ENCODE measurements at regions not wholly inside any gene's neighbourhood (a gene's known extent, or its start where the extent isn't known, plus 50 kb on each side); places are given as distances from the start of the nearest gene placed in this dataset.

DNA sequence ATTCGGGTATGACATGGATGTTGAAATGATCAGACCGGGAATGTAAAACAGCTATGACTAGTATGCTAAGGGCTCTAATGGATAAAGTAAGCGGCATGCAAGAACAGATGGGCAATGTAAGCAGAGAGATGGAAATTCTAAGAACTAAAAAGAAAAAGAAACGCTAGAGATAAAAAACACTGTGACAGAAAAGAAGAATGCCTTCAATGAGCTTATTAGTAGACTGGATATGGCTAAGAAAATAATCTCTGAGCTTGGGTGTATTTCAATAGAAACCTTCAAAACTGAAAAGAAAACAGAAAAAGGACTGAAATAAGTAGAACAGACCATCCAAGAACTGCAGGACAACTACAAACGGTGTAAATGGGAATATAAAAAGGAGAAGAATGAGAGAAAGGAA, 101.2 kb downstream of the HES1 start:
- DNase-seq, result no peak
- peaks cover 0 to 11% (median 5%) of the 10 kb centered on the region in 11 donors for H3K9me3 Mint-ChIP-seq
- ChIA-PET POLR2A (no interaction called here), CTCF (no interaction called here)
- Histone ChIP-seq H3K4me1 (ENCODE audit: control insufficient read depth in 2 of 2, insufficient read depth in 2 of 2, low read length in 2 of 2) (no peaks in the 10 kb centered on the region), H3K9me3 (ENCODE audit: control insufficient read depth in 2 of 3, low read length in 3 of 3) (no peaks in the 10 kb centered on the region), H3K4me3 (ENCODE audit: low read length) (no peak overlapping the region), H3K27ac (ENCODE audit: low read depth, low read length) (no peak overlapping the region), H3K36me3 (ENCODE audit: control insufficient read depth in 2 of 3, insufficient read depth in 3 of 3, low read length in 3 of 3) (no peaks in the 10 kb centered on the region), H3K27me3 (ENCODE audit: control insufficient read depth in 2 of 2, insufficient read depth in 2 of 2, low read length in 2 of 2) (no peaks in the 10 kb centered on the region)
- H3K27ac Mint-ChIP-seq, result no peak overlapping the region
- H3K27me3 Mint-ChIP-seq, result peaks cover 0 to 43% (median 5%) of the 10 kb centered on the region in 5 donors
- no peak overlapping the region for H3K4me3 Mint-ChIP-seq
- H3K4me1 Mint-ChIP-seq, result peaks cover 0 to 2% (median 0%) of the 10 kb centered on the region in 7 donors
- no peak for ATAC-seq
- peaks cover 0 to 7% (median 4%) of the 10 kb centered on the region in 5 donors for H3K36me3 Mint-ChIP-seq
- intact Hi-C loops (cut with micrococcal nuclease), result no loop called here

DNA sequence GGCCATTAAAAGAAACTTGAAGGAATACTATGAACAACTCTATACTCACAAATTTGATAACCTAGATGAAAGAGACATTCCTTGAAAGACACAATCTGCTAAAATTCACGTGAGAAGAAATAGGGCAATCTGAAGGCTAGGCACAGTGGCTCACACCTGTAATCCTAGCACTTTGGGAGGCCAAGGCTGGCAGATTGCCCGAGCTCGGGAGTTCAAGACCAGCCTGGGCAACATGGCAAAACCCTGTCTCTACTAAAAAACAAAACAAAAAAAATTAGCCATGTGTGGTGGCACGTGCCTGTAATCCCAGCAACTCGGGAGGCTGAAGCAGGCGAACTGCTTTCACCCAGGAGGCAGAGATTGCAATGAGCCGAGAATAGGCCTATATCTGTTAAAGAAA, 104.8 kb downstream of the HES1 start:
- H3K27ac Mint-ChIP-seq, result no peak overlapping the region
- intact Hi-C loops (cut with micrococcal nuclease), result no loop called here
- CTCF ChIA-PET, result no interaction called here
- H3K4me3 Mint-ChIP-seq, result no peak overlapping the region
- no peaks in the 10 kb centered on the region for H3K27me3 ChIP-seq (ENCODE audit: control insufficient read depth in 2 of 2, insufficient read depth in 2 of 2, low read length in 2 of 2)
- H3K4me1 Mint-ChIP-seq, result peaks cover 0 to 4% (median 0%) of the 10 kb centered on the region in 7 donors
- H3K4me3 ChIP-seq (ENCODE audit: low read length), result no peak overlapping the region
- no peaks in the 10 kb centered on the region for H3K9me3 ChIP-seq (ENCODE audit: control insufficient read depth in 2 of 3, low read length in 3 of 3)
- no peak for DNase-seq
- H3K36me3 ChIP-seq (ENCODE audit: control insufficient read depth in 2 of 3, insufficient read depth in 3 of 3, low read length in 3 of 3), result no peaks in the 10 kb centered on the region
- peaks cover 0 to 70% (median 5%) of the 10 kb centered on the region in 5 donors for H3K27me3 Mint-ChIP-seq
- POLR2A ChIA-PET, result no interaction called here
- H3K27ac ChIP-seq (ENCODE audit: low read depth, low read length), result no peak overlapping the region
- no peaks in the 10 kb centered on the region for H3K4me1 ChIP-seq (ENCODE audit: control insufficient read depth in 2 of 2, insufficient read depth in 2 of 2, low read length in 2 of 2)
- H3K36me3 Mint-ChIP-seq, result peaks cover 0 to 7% (median 4%) of the 10 kb centered on the region in 5 donors
- peaks cover 0 to 11% (median 5%) of the 10 kb centered on the region in 11 donors for H3K9me3 Mint-ChIP-seq
- no peak for ATAC-seq

DNA sequence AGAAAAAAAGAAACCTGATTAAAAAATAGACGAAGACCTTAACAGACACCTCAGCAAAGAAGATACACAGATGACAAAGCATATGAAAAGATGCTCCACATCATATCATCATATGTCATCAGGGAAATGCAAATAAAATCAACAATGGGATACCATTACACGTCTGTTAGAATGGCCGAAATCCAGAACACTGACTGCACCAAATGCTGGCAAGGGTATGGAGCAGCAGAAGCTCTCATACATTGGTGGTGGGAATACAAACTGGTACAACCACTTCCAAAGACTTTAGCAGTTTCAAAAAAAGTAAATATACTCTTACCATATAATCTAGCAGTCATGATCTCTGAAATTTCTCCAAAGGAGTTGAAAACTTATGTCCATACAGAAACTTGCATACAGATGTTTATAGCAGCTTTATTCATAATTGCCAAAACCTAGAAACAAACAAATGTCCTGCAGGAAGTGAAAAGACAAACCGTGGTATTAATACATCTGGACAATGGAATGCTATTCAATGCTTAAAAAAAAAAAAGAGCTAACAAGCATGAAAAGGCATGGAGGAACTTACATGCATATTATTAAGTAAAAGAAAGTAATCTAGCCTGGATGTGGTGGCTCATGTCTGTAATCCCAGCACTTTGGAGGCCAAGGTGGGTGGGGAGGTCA, 107.4 kb downstream of the HES1 start:
- Mint-ChIP-seq H3K27ac (no peak overlapping the region), H3K36me3 (no peaks in the 10 kb centered on the region), H3K27me3 (peaks cover 0 to 60% (median 0%) of the 10 kb centered on the region in 5 donors), H3K4me3 (no peak overlapping the region), H3K9me3 (peaks cover 0 to 2% (median 0%) of the 10 kb centered on the region in 11 donors), H3K4me1 (peaks cover 0 to 3% (median 0%) of the 10 kb centered on the region in 7 donors)
- ChIA-PET POLR2A (interaction anchor here (0.5 kb wide), 1 partner anchor 179 kb away, joined by 3 read pairs; no protein-coding TSS in a partner anchor), CTCF (interaction anchor here (1.1 kb wide), 1 partner anchor 12 kb away, joined by 3 read pairs; no protein-coding TSS in a partner anchor)
- ATAC-seq (no peak), DNase-seq (no peak)
- Histone ChIP-seq H3K36me3 (ENCODE audit: control insufficient read depth in 2 of 3, insufficient read depth in 3 of 3, low read length in 3 of 3) (no peaks in the 10 kb centered on the region), H3K4me3 (ENCODE audit: low read length) (no peak overlapping the region), H3K27ac (ENCODE audit: low read depth, low read length) (no peak overlapping the region), H3K4me1 (ENCODE audit: control insufficient read depth in 2 of 2, insufficient read depth in 2 of 2, low read length in 2 of 2) (no peaks in the 10 kb centered on the region), H3K9me3 (ENCODE audit: control insufficient read depth in 2 of 3, low read length in 3 of 3) (no peaks in the 10 kb centered on the region), H3K27me3 (ENCODE audit: control insufficient read depth in 2 of 2, insufficient read depth in 2 of 2, low read length in 2 of 2) (no peaks in the 10 kb centered on the region)
- intact Hi-C loops (cut with micrococcal nuclease), result no loop called here

DNA sequence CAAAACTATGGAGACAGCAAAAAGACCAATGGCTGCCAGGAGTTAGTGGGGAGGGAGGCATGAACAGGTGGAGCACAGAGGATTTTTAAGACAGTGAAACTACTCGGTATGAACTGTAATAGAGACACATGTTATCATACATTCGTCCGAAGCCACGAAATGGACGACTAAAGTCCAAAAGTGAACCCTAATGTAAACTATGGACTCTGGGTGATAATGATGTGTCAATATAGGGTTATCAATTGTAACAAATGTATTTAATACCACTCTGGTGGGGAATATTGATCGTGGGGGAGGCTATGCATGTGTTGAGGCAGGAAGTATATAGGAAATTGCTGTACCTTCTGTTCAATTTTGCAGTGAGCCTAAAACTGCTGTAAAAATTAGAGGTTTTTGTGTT, 107.0 kb downstream of the CPN2 start:
- H3K27ac Mint-ChIP-seq, result no peak overlapping the region
- H3K36me3 Mint-ChIP-seq, result no peaks in the 10 kb centered on the region
- H3K9me3 Mint-ChIP-seq, result peaks cover 0 to 2% (median 0%) of the 10 kb centered on the region in 11 donors
- Histone ChIP-seq H3K4me1 (ENCODE audit: control insufficient read depth in 2 of 2, insufficient read depth in 2 of 2, low read length in 2 of 2) (no peaks in the 10 kb centered on the region), H3K36me3 (ENCODE audit: control insufficient read depth in 2 of 3, insufficient read depth in 3 of 3, low read length in 3 of 3) (no peaks in the 10 kb centered on the region), H3K4me3 (ENCODE audit: low read length) (no peak overlapping the region), H3K27me3 (ENCODE audit: control insufficient read depth in 2 of 2, insufficient read depth in 2 of 2, low read length in 2 of 2) (no peaks in the 10 kb centered on the region), H3K27ac (ENCODE audit: low read depth, low read length) (no peak overlapping the region), H3K9me3 (ENCODE audit: control insufficient read depth in 2 of 3, low read length in 3 of 3) (no peaks in the 10 kb centered on the region)
- DNase-seq (no peak), ATAC-seq (no peak)
- intact Hi-C loops (cut with micrococcal nuclease), result no loop called here
- ChIA-PET POLR2A (no interaction called here), CTCF (interaction anchor here (1.1 kb wide), 1 partner anchor 11 kb away, joined by 3 read pairs; no protein-coding TSS in a partner anchor)
- H3K27me3 Mint-ChIP-seq, result peaks cover 0 to 59% (median 0%) of the 10 kb centered on the region in 5 donors
- no peak overlapping the region for H3K4me3 Mint-ChIP-seq
- H3K4me1 Mint-ChIP-seq, result peaks cover 0 to 3% (median 0%) of the 10 kb centered on the region in 7 donors

DNA sequence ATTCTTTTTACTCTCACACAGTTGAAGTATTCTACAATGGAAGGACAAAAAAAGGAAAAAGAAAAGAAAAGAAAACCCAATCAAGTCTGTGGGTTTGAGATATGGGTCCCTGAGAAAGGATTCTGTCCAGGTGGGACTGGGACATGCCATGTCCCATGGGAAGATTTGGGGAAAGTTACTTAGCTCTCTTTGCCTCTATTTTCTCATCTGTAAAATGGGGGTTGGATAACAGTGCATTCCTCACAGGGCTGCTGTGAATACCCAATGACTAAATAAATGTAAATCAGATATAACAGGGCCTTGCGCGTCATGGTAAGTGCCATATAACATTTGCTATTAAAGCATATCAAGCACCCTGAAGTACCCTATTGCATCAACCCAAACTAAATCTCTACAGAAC, 105.7 kb downstream of the CPN2 start:
- Mint-ChIP-seq H3K4me3 (no peak overlapping the region), H3K27me3 (peaks cover 0 to 49% (median 0%) of the 10 kb centered on the region in 5 donors), H3K9me3 (peaks cover 0 to 2% (median 0%) of the 10 kb centered on the region in 11 donors), H3K36me3 (no peaks in the 10 kb centered on the region), H3K4me1 (peaks cover 0 to 3% (median 0%) of the 10 kb centered on the region in 7 donors), H3K27ac (no peak overlapping the region)
- no peaks in the 10 kb centered on the region for H3K27me3 ChIP-seq (ENCODE audit: control insufficient read depth in 2 of 2, insufficient read depth in 2 of 2, low read length in 2 of 2)
- no peak for DNase-seq
- H3K4me1 ChIP-seq (ENCODE audit: control insufficient read depth in 2 of 2, insufficient read depth in 2 of 2, low read length in 2 of 2), result no peaks in the 10 kb centered on the region
- ChIA-PET POLR2A (no interaction called here), CTCF (no interaction called here)
- no peaks in the 10 kb centered on the region for H3K36me3 ChIP-seq (ENCODE audit: control insufficient read depth in 2 of 3, insufficient read depth in 3 of 3, low read length in 3 of 3)
- no peaks in the 10 kb centered on the region for H3K9me3 ChIP-seq (ENCODE audit: control insufficient read depth in 2 of 3, low read length in 3 of 3)
- H3K27ac ChIP-seq (ENCODE audit: low read depth, low read length), result no peak overlapping the region
- intact Hi-C loops (cut with micrococcal nuclease), result no loop called here
- no peak overlapping the region for H3K4me3 ChIP-seq (ENCODE audit: low read length)
- no peak for ATAC-seq

DNA sequence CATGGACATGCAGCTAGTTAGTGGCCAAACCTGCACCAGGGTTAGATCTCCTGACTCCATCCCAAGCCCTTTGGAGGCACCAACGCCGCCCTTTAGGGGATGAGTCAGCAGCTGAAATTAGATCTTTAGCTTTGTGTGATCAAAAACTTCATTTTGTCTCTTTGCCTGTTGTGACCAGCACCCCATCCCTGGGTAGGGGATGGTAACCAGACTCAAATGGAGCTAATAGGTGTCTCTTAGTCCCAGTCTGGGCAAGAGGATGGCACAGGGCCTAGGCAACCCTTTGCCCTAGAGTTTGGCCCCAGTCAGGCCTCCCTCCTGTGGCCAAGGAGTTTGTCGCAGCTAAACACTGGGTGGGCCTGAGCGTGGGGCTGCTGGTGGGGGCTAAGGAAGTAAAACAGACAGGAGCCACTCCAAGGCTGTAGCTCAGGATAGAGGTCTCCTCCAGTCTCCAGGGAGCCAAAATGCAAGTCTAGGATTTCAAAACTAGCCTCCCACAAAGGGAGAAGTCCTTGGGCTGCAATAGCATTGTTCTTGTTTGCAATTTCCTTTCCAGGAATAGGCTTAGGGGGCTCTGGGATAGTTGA, 105.1 kb downstream of the CPN2 start:
- DNase-seq (no peak), ATAC-seq (no peak)
- CTCF ChIA-PET, result interaction anchor here (0.6 kb wide), 1 partner anchor 67 kb away, joined by 3 read pairs; no protein-coding TSS in a partner anchor
- Histone ChIP-seq H3K4me1 (ENCODE audit: control insufficient read depth in 2 of 2, insufficient read depth in 2 of 2, low read length in 2 of 2) (no peaks in the 10 kb centered on the region), H3K27ac (ENCODE audit: low read depth, low read length) (no peak overlapping the region), H3K4me3 (ENCODE audit: low read length) (no peak overlapping the region), H3K27me3 (ENCODE audit: control insufficient read depth in 2 of 2, insufficient read depth in 2 of 2, low read length in 2 of 2) (no peaks in the 10 kb centered on the region), H3K9me3 (ENCODE audit: control insufficient read depth in 2 of 3, low read length in 3 of 3) (no peaks in the 10 kb centered on the region), H3K36me3 (ENCODE audit: control insufficient read depth in 2 of 3, insufficient read depth in 3 of 3, low read length in 3 of 3) (no peaks in the 10 kb centered on the region)
- H3K4me3 Mint-ChIP-seq, result no peak overlapping the region
- H3K27ac Mint-ChIP-seq, result no peak overlapping the region
- POLR2A ChIA-PET, result no interaction called here
- intact Hi-C loops (cut with micrococcal nuclease), result no loop called here
- H3K9me3 Mint-ChIP-seq, result peaks cover 0 to 2% (median 0%) of the 10 kb centered on the region in 11 donors
- no peaks in the 10 kb centered on the region for H3K36me3 Mint-ChIP-seq
- peaks cover 0 to 44% (median 0%) of the 10 kb centered on the region in 5 donors for H3K27me3 Mint-ChIP-seq
- peaks cover 0 to 3% (median 0%) of the 10 kb centered on the region in 7 donors for H3K4me1 Mint-ChIP-seq

Measured in naive thymus-derived CD4-positive, alpha-beta T cell (primary cell).